ENCODE measurements at regions not wholly inside any gene's neighbourhood (a gene's known extent, or its start where the extent isn't known, plus 50 kb on each side); places are given as distances from the start of the nearest gene placed in this dataset.
A peak's percentile ranks its signal among the peaks of the same experiment; 100 is the strongest.

GRCh38 chr13:105773241-105773640, 762.2 kb downstream of the EFNB2 start:
- Mint-ChIP-seq H3K4me3 (no peak overlapping the region), H3K36me3 (no peaks in the 10 kb centered on the region), H3K9me3 (peaks cover 0 to 4% (median 0%) of the 10 kb centered on the region in 11 donors), H3K27me3 (no peaks in the 10 kb centered on the region), H3K4me1 (no peaks in the 10 kb centered on the region), H3K27ac (no peak overlapping the region)
- Histone ChIP-seq H3K27ac (ENCODE audit: low read depth, low read length) (no peak overlapping the region), H3K9me3 (ENCODE audit: control insufficient read depth in 2 of 3, low read length in 3 of 3) (no peaks in the 10 kb centered on the region), H3K27me3 (ENCODE audit: control insufficient read depth in 2 of 2, insufficient read depth in 2 of 2, low read length in 2 of 2) (no peaks in the 10 kb centered on the region), H3K4me3 (ENCODE audit: low read length) (no peak overlapping the region), H3K4me1 (ENCODE audit: control insufficient read depth in 2 of 2, insufficient read depth in 2 of 2, low read length in 2 of 2) (no peaks in the 10 kb centered on the region), H3K36me3 (ENCODE audit: control insufficient read depth in 2 of 3, insufficient read depth in 3 of 3, low read length in 3 of 3) (no peaks in the 10 kb centered on the region)
- DNase-seq (no peak), ATAC-seq (no peak)
- POLR2A ChIA-PET: no interaction called here
- intact Hi-C loops (cut with micrococcal nuclease): no loop called here
- CTCF ChIA-PET: no interaction called here

DNA sequence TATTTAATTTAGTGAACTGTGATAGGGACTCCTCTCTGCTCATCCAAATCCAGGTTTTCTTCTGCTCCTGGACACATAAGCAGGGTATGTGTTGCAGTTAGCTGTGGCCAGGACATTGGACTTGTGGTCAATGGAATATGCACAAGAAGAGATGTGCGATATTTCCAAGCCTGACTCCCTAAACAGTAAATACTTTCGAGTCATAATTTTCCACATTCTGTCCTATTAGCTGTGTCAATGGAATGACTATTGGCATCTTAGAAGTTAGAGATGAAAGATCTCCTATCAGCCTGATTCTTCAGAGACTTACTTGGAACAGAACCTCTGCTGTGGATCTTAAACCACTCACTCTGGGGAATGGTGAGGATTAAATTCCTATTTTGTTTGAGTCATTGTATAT, 771.0 kb downstream of the EFNB2 start:
- POLR2A ChIA-PET: no interaction called here
- Mint-ChIP-seq H3K36me3 (no peaks in the 10 kb centered on the region), H3K27me3 (peaks cover 0 to 7% (median 0%) of the 10 kb centered on the region in 5 donors), H3K4me3 (no peak overlapping the region), H3K4me1 (no peaks in the 10 kb centered on the region), H3K27ac (no peak overlapping the region), H3K9me3 (peaks cover 0 to 10% (median 0%) of the 10 kb centered on the region in 11 donors)
- DNase-seq (no peak), ATAC-seq (no peak)
- intact Hi-C loops (cut with micrococcal nuclease): no loop called here
- Histone ChIP-seq H3K4me3 (ENCODE audit: low read length) (no peak overlapping the region), H3K4me1 (ENCODE audit: control insufficient read depth in 2 of 2, insufficient read depth in 2 of 2, low read length in 2 of 2) (no peaks in the 10 kb centered on the region), H3K27ac (ENCODE audit: low read depth, low read length) (no peak overlapping the region), H3K36me3 (ENCODE audit: control insufficient read depth in 2 of 3, insufficient read depth in 3 of 3, low read length in 3 of 3) (no peaks in the 10 kb centered on the region), H3K27me3 (ENCODE audit: control insufficient read depth in 2 of 2, insufficient read depth in 2 of 2, low read length in 2 of 2) (no peaks in the 10 kb centered on the region), H3K9me3 (ENCODE audit: control insufficient read depth in 2 of 3, low read length in 3 of 3) (no peaks in the 10 kb centered on the region)
- CTCF ChIA-PET: no interaction called here

- Histone ChIP-seq H3K4me3 (ENCODE audit: low read length) (no peak overlapping the region), H3K27me3 (ENCODE audit: control insufficient read depth in 2 of 2, insufficient read depth in 2 of 2, low read length in 2 of 2) (no peaks in the 10 kb centered on the region), H3K36me3 (ENCODE audit: control insufficient read depth in 2 of 3, insufficient read depth in 3 of 3, low read length in 3 of 3) (no peaks in the 10 kb centered on the region), H3K9me3 (ENCODE audit: control insufficient read depth in 2 of 3, low read length in 3 of 3) (no peaks in the 10 kb centered on the region), H3K4me1 (ENCODE audit: control insufficient read depth in 2 of 2, insufficient read depth in 2 of 2, low read length in 2 of 2) (no peaks in the 10 kb centered on the region), H3K27ac (ENCODE audit: low read depth, low read length) (no peak overlapping the region)
- CTCF ChIA-PET: no interaction called here
- intact Hi-C loops (cut with micrococcal nuclease): no loop called here
- H3K27me3 Mint-ChIP-seq: peaks cover 0 to 7% (median 0%) of the 10 kb centered on the region in 5 donors
- no peaks in the 10 kb centered on the region for H3K4me1 Mint-ChIP-seq
- H3K27ac Mint-ChIP-seq: no peak overlapping the region
- H3K36me3 Mint-ChIP-seq: no peaks in the 10 kb centered on the region
- H3K4me3 Mint-ChIP-seq: no peak overlapping the region
- POLR2A ChIA-PET: no interaction called here
- ATAC-seq (no peak), DNase-seq (no peak)
- H3K9me3 Mint-ChIP-seq: peaks cover 0 to 10% (median 0%) of the 10 kb centered on the region in 11 donors
Measured at GRCh38 chr13:105763851-105764250, 771.6 kb downstream of the EFNB2 start.

DNA sequence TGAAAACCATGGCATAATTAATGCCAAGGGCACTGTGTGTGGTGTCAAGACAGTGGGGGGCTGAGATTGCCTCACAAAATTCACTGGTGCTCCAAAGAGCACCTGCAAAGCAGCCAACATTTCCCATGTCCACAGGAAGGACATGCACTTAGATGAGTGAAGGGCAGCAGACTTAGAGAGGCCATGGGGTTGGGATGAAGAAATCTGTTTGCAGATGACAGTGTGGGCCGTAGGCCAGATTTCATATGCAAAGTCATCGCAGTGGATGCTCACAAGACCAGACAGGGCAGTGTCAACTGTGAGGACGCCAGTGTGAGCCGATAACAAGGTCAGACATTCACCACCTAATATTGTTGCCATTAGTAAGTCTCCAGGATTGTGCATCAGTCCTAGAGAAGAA, 773.4 kb downstream of the EFNB2 start:
- no peaks in the 10 kb centered on the region for H3K4me1 Mint-ChIP-seq
- no peak for DNase-seq
- intact Hi-C loops (cut with micrococcal nuclease): no loop called here
- H3K27ac Mint-ChIP-seq: no peak overlapping the region
- ChIA-PET CTCF (no interaction called here), POLR2A (no interaction called here)
- Histone ChIP-seq H3K4me3 (ENCODE audit: low read length) (no peak overlapping the region), H3K4me1 (ENCODE audit: control insufficient read depth in 2 of 2, insufficient read depth in 2 of 2, low read length in 2 of 2) (no peaks in the 10 kb centered on the region), H3K27ac (ENCODE audit: low read depth, low read length) (no peak overlapping the region), H3K9me3 (ENCODE audit: control insufficient read depth in 2 of 3, low read length in 3 of 3) (no peaks in the 10 kb centered on the region), H3K27me3 (ENCODE audit: control insufficient read depth in 2 of 2, insufficient read depth in 2 of 2, low read length in 2 of 2) (no peaks in the 10 kb centered on the region), H3K36me3 (ENCODE audit: control insufficient read depth in 2 of 3, insufficient read depth in 3 of 3, low read length in 3 of 3) (no peaks in the 10 kb centered on the region)
- H3K27me3 Mint-ChIP-seq: peaks cover 0 to 7% (median 0%) of the 10 kb centered on the region in 5 donors
- peak overlapping the region in 1 of 10 donors; percentile 3 for H3K4me3 Mint-ChIP-seq
- no peaks in the 10 kb centered on the region for H3K36me3 Mint-ChIP-seq
- ATAC-seq: no peak
- peaks cover 0 to 10% (median 0%) of the 10 kb centered on the region in 11 donors for H3K9me3 Mint-ChIP-seq

GRCh38 chr13:105758918-105759860, 776.3 kb downstream of the EFNB2 start:
- Histone ChIP-seq H3K36me3 (ENCODE audit: control insufficient read depth in 2 of 3, insufficient read depth in 3 of 3, low read length in 3 of 3) (no peaks in the 10 kb centered on the region), H3K9me3 (ENCODE audit: control insufficient read depth in 2 of 3, low read length in 3 of 3) (no peaks in the 10 kb centered on the region), H3K27me3 (ENCODE audit: control insufficient read depth in 2 of 2, insufficient read depth in 2 of 2, low read length in 2 of 2) (no peaks in the 10 kb centered on the region), H3K4me1 (ENCODE audit: control insufficient read depth in 2 of 2, insufficient read depth in 2 of 2, low read length in 2 of 2) (no peaks in the 10 kb centered on the region), H3K27ac (ENCODE audit: low read depth, low read length) (no peak overlapping the region), H3K4me3 (ENCODE audit: low read length) (no peak overlapping the region)
- intact Hi-C loops (cut with micrococcal nuclease): no loop called here
- CTCF ChIA-PET: no interaction called here
- H3K9me3 Mint-ChIP-seq: peaks cover 0 to 5% (median 0%) of the 10 kb centered on the region in 11 donors
- no peaks in the 10 kb centered on the region for H3K4me1 Mint-ChIP-seq
- no peak overlapping the region for H3K27ac Mint-ChIP-seq
- no peak for DNase-seq
- POLR2A ChIA-PET: no interaction called here
- H3K27me3 Mint-ChIP-seq: no peaks in the 10 kb centered on the region
- H3K36me3 Mint-ChIP-seq: no peaks in the 10 kb centered on the region
- H3K4me3 Mint-ChIP-seq: no peak overlapping the region
- ATAC-seq: no peak

DNA sequence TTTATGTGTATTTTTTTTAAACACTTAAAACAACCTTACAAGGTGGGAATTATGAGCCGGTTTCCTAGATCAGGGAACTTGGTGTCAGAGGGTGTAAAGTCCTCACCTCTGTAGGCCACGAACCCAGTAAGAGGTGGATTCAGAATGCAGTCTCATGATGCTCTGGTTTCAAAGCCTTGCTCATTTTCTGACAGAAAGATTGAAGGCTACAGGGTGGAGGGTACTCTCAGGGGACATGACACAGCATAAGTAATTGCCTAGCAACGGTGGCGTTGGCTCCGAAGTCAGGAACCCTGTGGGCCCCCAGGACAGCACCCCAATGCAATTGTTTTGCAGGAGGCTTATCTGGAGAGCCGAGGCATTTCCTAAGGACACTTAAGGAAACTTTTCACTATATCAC, 794.7 kb downstream of the EFNB2 start:
- no peak overlapping the region for H3K4me3 Mint-ChIP-seq
- H3K4me1 ChIP-seq (ENCODE audit: control insufficient read depth in 2 of 2, insufficient read depth in 2 of 2, low read length in 2 of 2): no peaks in the 10 kb centered on the region
- no peak overlapping the region for H3K27ac Mint-ChIP-seq
- no peaks in the 10 kb centered on the region for H3K4me1 Mint-ChIP-seq
- CTCF ChIA-PET: no interaction called here
- DNase-seq (no peak), ATAC-seq (no peak)
- intact Hi-C loops (cut with micrococcal nuclease): no loop called here
- no peaks in the 10 kb centered on the region for H3K36me3 ChIP-seq (ENCODE audit: control insufficient read depth in 2 of 3, insufficient read depth in 3 of 3, low read length in 3 of 3)
- H3K9me3 ChIP-seq (ENCODE audit: control insufficient read depth in 2 of 3, low read length in 3 of 3): no peaks in the 10 kb centered on the region
- no peaks in the 10 kb centered on the region for H3K27me3 ChIP-seq (ENCODE audit: control insufficient read depth in 2 of 2, insufficient read depth in 2 of 2, low read length in 2 of 2)
- H3K27me3 Mint-ChIP-seq: no peaks in the 10 kb centered on the region
- no peak overlapping the region for H3K27ac ChIP-seq (ENCODE audit: low read depth, low read length)
- POLR2A ChIA-PET: no interaction called here
- no peaks in the 10 kb centered on the region for H3K36me3 Mint-ChIP-seq
- H3K9me3 Mint-ChIP-seq: peaks cover 0 to 5% (median 2%) of the 10 kb centered on the region in 11 donors
- H3K4me3 ChIP-seq (ENCODE audit: low read length): no peak overlapping the region

- ChIA-PET CTCF (no interaction called here), POLR2A (no interaction called here)
- Mint-ChIP-seq H3K36me3 (no peaks in the 10 kb centered on the region), H3K4me1 (no peaks in the 10 kb centered on the region), H3K9me3 (peaks cover 0 to 10% (median 0%) of the 10 kb centered on the region in 11 donors), H3K4me3 (no peak overlapping the region), H3K27ac (no peak overlapping the region), H3K27me3 (peaks cover 0 to 6% (median 0%) of the 10 kb centered on the region in 5 donors)
- Histone ChIP-seq H3K27me3 (ENCODE audit: control insufficient read depth in 2 of 2, insufficient read depth in 2 of 2, low read length in 2 of 2) (no peaks in the 10 kb centered on the region), H3K4me3 (ENCODE audit: low read length) (no peak overlapping the region), H3K9me3 (ENCODE audit: control insufficient read depth in 2 of 3, low read length in 3 of 3) (no peaks in the 10 kb centered on the region), H3K27ac (ENCODE audit: low read depth, low read length) (no peak overlapping the region), H3K36me3 (ENCODE audit: control insufficient read depth in 2 of 3, insufficient read depth in 3 of 3, low read length in 3 of 3) (no peaks in the 10 kb centered on the region), H3K4me1 (ENCODE audit: control insufficient read depth in 2 of 2, insufficient read depth in 2 of 2, low read length in 2 of 2) (no peaks in the 10 kb centered on the region)
- no peak for ATAC-seq
- no peak for DNase-seq
- intact Hi-C loops (cut with micrococcal nuclease): no loop called here
Measured at GRCh38 chr13:105737688-105738087, 797.8 kb downstream of the EFNB2 start.
